Liver (tissue), 8 donors: ENCODE measurements at regions not wholly inside any gene's neighbourhood (a gene's known extent, or its start where the extent isn't known, plus 50 kb on each side); places are given as distances from the start of the nearest gene placed in this dataset.

Experiments
- DNase-seq: peaks from one replicate; pipeline ENCODE4 v3.0.0-alpha.2; 2017; ENCODE audit warnings: low spot score
- H3K27ac ChIP-seq, 2 donors: one replicate each; pipeline ENCODE4 v1.7.0; 2013; ENCODE audit warnings: inconsistent platforms in 2 of 2, low read length in 2 of 2, control low read depth in 1 of 2, low read depth in 1 of 2, mild to moderate bottlenecking in 1 of 2
- H3K27me3 ChIP-seq, 4 donors: one replicate each; pipeline versions ENCODE4 v1.6.1 to v1.7.0; 2013; ENCODE audit warnings: low read length in 3 of 4, inconsistent platforms in 1 of 4, mild to moderate bottlenecking in 1 of 4, moderate library complexity in 1 of 4; ENCODE audit not compliant: control insufficient read depth in 4 of 4, insufficient read depth in 4 of 4
- H3K36me3 ChIP-seq, 4 donors: one replicate each; pipeline versions ENCODE4 v1.6.1 to v1.7.0; 2013; ENCODE audit warnings: low read length in 3 of 4, mild to moderate bottlenecking in 3 of 4, low read depth in 1 of 4, moderate library complexity in 1 of 4; ENCODE audit not compliant: control insufficient read depth in 4 of 4, insufficient read depth in 3 of 4
- H3K4me1 ChIP-seq, 4 donors: one replicate each; pipeline versions ENCODE4 v1.6.1 to v1.7.0; 2013; ENCODE audit warnings: low read length in 3 of 4, mild to moderate bottlenecking in 3 of 4, moderate library complexity in 1 of 4; ENCODE audit not compliant: control insufficient read depth in 4 of 4, insufficient read depth in 4 of 4
- H3K4me3 ChIP-seq, 3 donors: one replicate each; pipeline versions ENCODE4 v1.6.1 to v1.7.0; 2013; ENCODE audit warnings: low read length in 3 of 3, control low read depth in 1 of 3, low read depth in 1 of 3, mild to moderate bottlenecking in 1 of 3
- H3K9ac ChIP-seq, 2 donors: one replicate each; pipeline ENCODE4 v1.7.0; 2013; ENCODE audit warnings: low read length in 2 of 2, mild to moderate bottlenecking in 2 of 2, moderate library complexity in 2 of 2, control low read depth in 1 of 2, low read depth in 1 of 2
- H3K9me3 ChIP-seq, 4 donors: one replicate each; pipeline versions ENCODE4 v1.6.1 to v1.7.0; 2013; ENCODE audit warnings: low read length in 3 of 4; ENCODE audit not compliant: control insufficient read depth in 4 of 4
- EGR1 ChIP-seq, 2 donors: IDR thresholded peaks; 2 replicates each; pipeline ENCODE4 v1.6.1; 2016 to 2018; ENCODE audit warnings: antibody characterized with exemption in 2 of 2, low read depth in 2 of 2
- FOXA1 ChIP-seq: IDR thresholded peaks from 2 replicates; pipeline ENCODE4 v1.6.1; 2016; ENCODE audit warnings: antibody characterized with exemption
- FOXA2 ChIP-seq: IDR thresholded peaks from 2 replicates; pipeline ENCODE4 v1.6.1; 2016; ENCODE audit warnings: antibody characterized with exemption
- GABPA ChIP-seq, 2 donors: IDR thresholded peaks in 1 of 2; conservative IDR thresholded peaks in 1 of 2; 2 replicates each; pipeline ENCODE4 v1.6.1; 2016; ENCODE audit warnings: antibody characterized with exemption in 2 of 2, mild to moderate bottlenecking in 1 of 2, moderate library complexity in 1 of 2
- HNF4A ChIP-seq, 2 donors: conservative IDR thresholded peaks; 2 replicates each; pipeline ENCODE4 v1.6.1; 2016; ENCODE audit warnings: antibody characterized with exemption in 2 of 2, mild to moderate bottlenecking in 2 of 2
- HNF4G ChIP-seq: IDR thresholded peaks from 2 replicates; pipeline ENCODE4 v1.6.1; 2016; ENCODE audit warnings: antibody characterized with exemption
- JUND ChIP-seq, 2 donors: IDR thresholded peaks; 2 replicates each; pipeline ENCODE4 v1.6.1; 2016; ENCODE audit warnings: antibody characterized with exemption in 2 of 2
- NR2F2 ChIP-seq: IDR thresholded peaks from 2 replicates; pipeline ENCODE4 v1.6.1; 2016; ENCODE audit warnings: antibody characterized with exemption
- RAD21 ChIP-seq, 2 donors: IDR thresholded peaks; 2 replicates each; pipeline ENCODE4 v1.6.1; 2016; ENCODE audit warnings: antibody characterized with exemption in 2 of 2, mild to moderate bottlenecking in 2 of 2
- RXRA ChIP-seq, 2 donors: IDR thresholded peaks; 2 replicates each; pipeline ENCODE4 v1.6.1; 2017 to 2018; ENCODE audit warnings: antibody characterized with exemption in 2 of 2, mild to moderate bottlenecking in 1 of 2
- SP1 ChIP-seq: IDR thresholded peaks from 2 replicates; pipeline ENCODE4 v1.6.1; 2018; ENCODE audit warnings: antibody characterized with exemption, mild to moderate bottlenecking
- TAF1 ChIP-seq: conservative IDR thresholded peaks from 2 replicates; pipeline ENCODE4 v1.6.1; 2016; ENCODE audit warnings: antibody characterized with exemption, mild to moderate bottlenecking
- YY1 ChIP-seq: IDR thresholded peaks from 2 replicates; pipeline ENCODE4 v1.6.1; 2016; ENCODE audit warnings: antibody characterized with exemption, mild to moderate bottlenecking
- WGBS: extraction: QIAGEN DNeasy Blood & Tissue Kit; methylation state at CpG from one replicate; pipeline ENCODE4 v1.1.7; 2013; 5-methylcytosine and 5-hydroxymethylcytosine counted together
- TF ChIP-seq, protein P1 (sequence below): IDR thresholded peaks from 2 replicates; pipeline ENCODE4 v1.6.1; 2016; ENCODE audit warnings: antibody characterized with exemption
- TF ChIP-seq, protein P2 (sequence below): fragments of 150-350 bp; IDR thresholded peaks from 2 replicates; pipeline ENCODE4 v1.5.1; 2017; ENCODE audit warnings: improper control_type of control experiment, low read depth, low read length; ENCODE audit not compliant: missing input control
- TF ChIP-seq, protein P3 (sequence below): IDR thresholded peaks from 2 replicates; pipeline ENCODE4 v1.6.1; 2016; ENCODE audit warnings: antibody characterized with exemption
- TF ChIP-seq, protein P4 (sequence below): IDR thresholded peaks from 2 replicates; pipeline ENCODE4 v1.6.1; 2016; ENCODE audit warnings: antibody characterized with exemption, mild to moderate bottlenecking
- TF ChIP-seq, protein P5 (sequence below): IDR thresholded peaks from 2 replicates; pipeline ENCODE4 v1.6.1; 2016; ENCODE audit warnings: antibody characterized with exemption
- donor health status: healthy.
- donor health status: healthy.
- donor health status: healthy.
- donor health status: healthy.
- donor health status: healthy.

DNA sequence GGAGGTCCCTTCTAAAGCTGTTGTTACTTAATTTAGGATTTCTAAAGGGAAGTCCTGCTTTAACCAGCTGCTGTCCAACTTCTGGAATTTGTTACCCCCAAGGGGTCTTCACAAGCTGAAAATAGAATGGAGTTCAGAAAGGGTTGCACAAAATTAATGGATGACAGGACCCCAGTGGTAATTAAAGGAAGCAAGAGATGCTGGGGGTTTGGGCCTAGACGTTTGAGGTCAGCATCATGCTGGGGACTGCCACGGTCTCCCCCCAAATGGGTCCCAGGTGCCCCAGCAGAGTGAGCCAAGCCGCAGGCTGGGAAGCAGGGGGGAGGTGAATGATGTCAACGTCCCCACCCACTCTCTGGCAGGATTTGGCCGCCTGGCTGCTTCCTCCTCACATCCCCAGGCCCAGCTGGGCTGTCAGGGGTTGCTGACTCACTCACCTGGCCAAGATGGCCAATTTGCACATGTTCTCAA lies 97.5 kb upstream of the ARAP3 start:
- no peak overlapping the region for H3K4me3 ChIP-seq
- 68% methylated on average over 5 of the region's 5 CpGs for WGBS
- no peak for DNase-seq
- no peak overlapping the region for H3K27ac ChIP-seq
- no peaks in the 10 kb centered on the region for H3K9me3 ChIP-seq
- no peak overlapping the region for H3K9ac ChIP-seq
- no peaks in the 10 kb centered on the region for H3K36me3 ChIP-seq
- H3K4me1 ChIP-seq, result no peaks in the 10 kb centered on the region
- TF ChIP-seq EGR1 (IDR thresholded peaks at IDR 0.05; ENCODE audit: low read depth in 2 of 2), result no peak
- TF ChIP-seq, protein P1, sequence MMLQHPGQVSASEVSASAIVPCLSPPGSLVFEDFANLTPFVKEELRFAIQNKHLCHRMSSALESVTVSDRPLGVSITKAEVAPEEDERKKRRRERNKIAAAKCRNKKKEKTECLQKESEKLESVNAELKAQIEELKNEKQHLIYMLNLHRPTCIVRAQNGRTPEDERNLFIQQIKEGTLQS, result no peak
- TF ChIP-seq, protein P2, sequence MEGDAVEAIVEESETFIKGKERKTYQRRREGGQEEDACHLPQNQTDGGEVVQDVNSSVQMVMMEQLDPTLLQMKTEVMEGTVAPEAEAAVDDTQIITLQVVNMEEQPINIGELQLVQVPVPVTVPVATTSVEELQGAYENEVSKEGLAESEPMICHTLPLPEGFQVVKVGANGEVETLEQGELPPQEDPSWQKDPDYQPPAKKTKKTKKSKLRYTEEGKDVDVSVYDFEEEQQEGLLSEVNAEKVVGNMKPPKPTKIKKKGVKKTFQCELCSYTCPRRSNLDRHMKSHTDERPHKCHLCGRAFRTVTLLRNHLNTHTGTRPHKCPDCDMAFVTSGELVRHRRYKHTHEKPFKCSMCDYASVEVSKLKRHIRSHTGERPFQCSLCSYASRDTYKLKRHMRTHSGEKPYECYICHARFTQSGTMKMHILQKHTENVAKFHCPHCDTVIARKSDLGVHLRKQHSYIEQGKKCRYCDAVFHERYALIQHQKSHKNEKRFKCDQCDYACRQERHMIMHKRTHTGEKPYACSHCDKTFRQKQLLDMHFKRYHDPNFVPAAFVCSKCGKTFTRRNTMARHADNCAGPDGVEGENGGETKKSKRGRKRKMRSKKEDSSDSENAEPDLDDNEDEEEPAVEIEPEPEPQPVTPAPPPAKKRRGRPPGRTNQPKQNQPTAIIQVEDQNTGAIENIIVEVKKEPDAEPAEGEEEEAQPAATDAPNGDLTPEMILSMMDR, result no peak
- H3K27me3 ChIP-seq, result no peaks in the 10 kb centered on the region

DNA sequence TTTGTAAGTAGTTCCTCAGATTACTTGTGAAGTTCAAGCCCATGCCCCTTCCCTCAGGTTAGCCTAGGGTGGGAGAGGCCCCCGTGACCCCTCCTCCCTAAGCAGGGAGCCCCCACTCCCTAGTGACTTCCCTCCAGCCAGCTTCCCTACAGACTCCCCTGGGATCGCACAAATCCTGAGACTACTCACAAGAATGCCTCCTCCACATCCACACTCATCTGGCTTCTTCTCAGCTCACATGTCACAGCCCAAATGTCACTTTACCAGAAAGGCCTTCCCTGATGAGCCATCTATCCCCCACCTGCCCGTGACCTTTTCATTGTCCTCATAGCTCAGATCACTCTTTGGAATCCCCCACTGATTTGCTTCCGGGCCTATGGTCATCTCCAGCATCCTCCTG lies 96.7 kb upstream of the ARAP3 start:
- WGBS, result 83% methylated on average over 4 of the region's 4 CpGs
- H3K4me3 ChIP-seq, result no peak overlapping the region
- H3K27ac ChIP-seq, result no peak overlapping the region
- no peak overlapping the region for H3K9ac ChIP-seq
- no peak for DNase-seq
- TF ChIP-seq, protein P1, result no peak
- TF ChIP-seq, protein P3, sequence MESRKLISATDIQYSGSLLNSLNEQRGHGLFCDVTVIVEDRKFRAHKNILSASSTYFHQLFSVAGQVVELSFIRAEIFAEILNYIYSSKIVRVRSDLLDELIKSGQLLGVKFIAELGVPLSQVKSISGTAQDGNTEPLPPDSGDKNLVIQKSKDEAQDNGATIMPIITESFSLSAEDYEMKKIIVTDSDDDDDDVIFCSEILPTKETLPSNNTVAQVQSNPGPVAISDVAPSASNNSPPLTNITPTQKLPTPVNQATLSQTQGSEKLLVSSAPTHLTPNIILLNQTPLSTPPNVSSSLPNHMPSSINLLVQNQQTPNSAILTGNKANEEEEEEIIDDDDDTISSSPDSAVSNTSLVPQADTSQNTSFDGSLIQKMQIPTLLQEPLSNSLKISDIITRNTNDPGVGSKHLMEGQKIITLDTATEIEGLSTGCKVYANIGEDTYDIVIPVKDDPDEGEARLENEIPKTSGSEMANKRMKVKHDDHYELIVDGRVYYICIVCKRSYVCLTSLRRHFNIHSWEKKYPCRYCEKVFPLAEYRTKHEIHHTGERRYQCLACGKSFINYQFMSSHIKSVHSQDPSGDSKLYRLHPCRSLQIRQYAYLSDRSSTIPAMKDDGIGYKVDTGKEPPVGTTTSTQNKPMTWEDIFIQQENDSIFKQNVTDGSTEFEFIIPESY, result no peak
- TF ChIP-seq, protein P2, result no peak
- TF ChIP-seq EGR1 (IDR thresholded peaks at IDR 0.05; ENCODE audit: low read depth in 2 of 2) (no peak), NR2F2 (no peak), SP1 (no peak), GABPA (IDR thresholded peaks at IDR 0.05 in 1 of 2, conservative IDR thresholded peaks at IDR 0.05 in 1 of 2) (no peak), HNF4G (no peak), HNF4A (conservative IDR thresholded peaks at IDR 0.05) (no peak), RAD21 (IDR thresholded peaks at IDR 0.05) (no peak), RXRA (IDR thresholded peaks at IDR 0.05) (no peak), YY1 (no peak), FOXA2 (no peak), JUND (IDR thresholded peaks at IDR 0.05) (no peak), FOXA1 (no peak), TAF1 (no peak)
- TF ChIP-seq, protein P4, sequence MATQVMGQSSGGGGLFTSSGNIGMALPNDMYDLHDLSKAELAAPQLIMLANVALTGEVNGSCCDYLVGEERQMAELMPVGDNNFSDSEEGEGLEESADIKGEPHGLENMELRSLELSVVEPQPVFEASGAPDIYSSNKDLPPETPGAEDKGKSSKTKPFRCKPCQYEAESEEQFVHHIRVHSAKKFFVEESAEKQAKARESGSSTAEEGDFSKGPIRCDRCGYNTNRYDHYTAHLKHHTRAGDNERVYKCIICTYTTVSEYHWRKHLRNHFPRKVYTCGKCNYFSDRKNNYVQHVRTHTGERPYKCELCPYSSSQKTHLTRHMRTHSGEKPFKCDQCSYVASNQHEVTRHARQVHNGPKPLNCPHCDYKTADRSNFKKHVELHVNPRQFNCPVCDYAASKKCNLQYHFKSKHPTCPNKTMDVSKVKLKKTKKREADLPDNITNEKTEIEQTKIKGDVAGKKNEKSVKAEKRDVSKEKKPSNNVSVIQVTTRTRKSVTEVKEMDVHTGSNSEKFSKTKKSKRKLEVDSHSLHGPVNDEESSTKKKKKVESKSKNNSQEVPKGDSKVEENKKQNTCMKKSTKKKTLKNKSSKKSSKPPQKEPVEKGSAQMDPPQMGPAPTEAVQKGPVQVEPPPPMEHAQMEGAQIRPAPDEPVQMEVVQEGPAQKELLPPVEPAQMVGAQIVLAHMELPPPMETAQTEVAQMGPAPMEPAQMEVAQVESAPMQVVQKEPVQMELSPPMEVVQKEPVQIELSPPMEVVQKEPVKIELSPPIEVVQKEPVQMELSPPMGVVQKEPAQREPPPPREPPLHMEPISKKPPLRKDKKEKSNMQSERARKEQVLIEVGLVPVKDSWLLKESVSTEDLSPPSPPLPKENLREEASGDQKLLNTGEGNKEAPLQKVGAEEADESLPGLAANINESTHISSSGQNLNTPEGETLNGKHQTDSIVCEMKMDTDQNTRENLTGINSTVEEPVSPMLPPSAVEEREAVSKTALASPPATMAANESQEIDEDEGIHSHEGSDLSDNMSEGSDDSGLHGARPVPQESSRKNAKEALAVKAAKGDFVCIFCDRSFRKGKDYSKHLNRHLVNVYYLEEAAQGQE, result no peak
- TF ChIP-seq, protein P5, sequence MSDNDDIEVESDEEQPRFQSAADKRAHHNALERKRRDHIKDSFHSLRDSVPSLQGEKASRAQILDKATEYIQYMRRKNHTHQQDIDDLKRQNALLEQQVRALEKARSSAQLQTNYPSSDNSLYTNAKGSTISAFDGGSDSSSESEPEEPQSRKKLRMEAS, result no peak
- no peaks in the 10 kb centered on the region for H3K27me3 ChIP-seq
- no peaks in the 10 kb centered on the region for H3K9me3 ChIP-seq
- H3K4me1 ChIP-seq, result no peaks in the 10 kb centered on the region
- H3K36me3 ChIP-seq, result no peaks in the 10 kb centered on the region
